CD4-positive, alpha-beta memory T cell (primary cell): ENCODE measurements at regions not wholly inside any gene's neighbourhood (a gene's known extent, or its start where the extent isn't known, plus 50 kb on each side); places are given as distances from the start of the nearest gene placed in this dataset.
A peak's percentile ranks its signal among the peaks of the same experiment; 100 is the strongest.
"Not testable (repeated sequence)": the region's sequence is repeated elsewhere in the genome, so short reads cannot be mapped to it uniquely, and the experiment has no call there.

Source experiments
- CTCF ChIA-PET: fragments of 350-600 bp; sonication (Branson Sonifier 250); formaldehyde crosslinking; loops from one replicate; lab custom pipeline; 2021; ENCODE audit warnings: inconsistent platforms; ENCODE audit not compliant: partially characterized antibody; lab: Charles Lee
- POLR2A ChIA-PET: fragments of 350-600 bp; sonication (Branson Sonifier 250); formaldehyde crosslinking; loops from one replicate; lab custom pipeline; 2021; ENCODE audit not compliant: partially characterized antibody; lab: Charles Lee
- DNase-seq, 5 donors: peaks; one replicate each; pipeline versions ENCODE4 v3.0.0 to v3.0.0-alpha.2; 2020 to 2022; ENCODE audit warnings: mixed read lengths in 1 of 5
- H3K27ac ChIP-seq: one replicate; pipeline ENCODE4 v1.7.0; 2013; ENCODE audit warnings: low read depth, low read length
- H3K27me3 ChIP-seq: 2 replicates; pipeline ENCODE4 v1.7.0; 2013; ENCODE audit warnings: mild to moderate bottlenecking, low read length, moderate library complexity; ENCODE audit not compliant: insufficient read depth
- H3K36me3 ChIP-seq: 2 replicates; pipeline ENCODE4 v1.7.0; 2013; ENCODE audit warnings: mild to moderate bottlenecking, low read length, moderate library complexity; ENCODE audit not compliant: insufficient read depth
- H3K4me1 ChIP-seq: 2 replicates; pipeline ENCODE4 v1.7.0; 2013; ENCODE audit warnings: mild to moderate bottlenecking, low read length, moderate library complexity; ENCODE audit not compliant: insufficient read depth
- H3K4me3 ChIP-seq, 2 donors: one replicate each; pipeline ENCODE4 v1.7.0; 2013; ENCODE audit warnings: low read length in 2 of 2, mild to moderate bottlenecking in 1 of 2
- H3K9me3 ChIP-seq, 2 donors: one replicate each; pipeline ENCODE4 v1.7.0; 2013; ENCODE audit warnings: low read length in 2 of 2, control low read depth in 1 of 2; ENCODE audit not compliant: control insufficient read depth in 1 of 2
- H3K27ac Mint-ChIP-seq, 7 donors: one replicate each; pipeline ENCODE4 v1.8.0; 2020 to 2021; ENCODE audit warnings: mixed read lengths in 7 of 7, mild to moderate bottlenecking in 6 of 7, inconsistent platforms in 3 of 7, moderate library complexity in 3 of 7
- H3K27me3 Mint-ChIP-seq, 2 donors: one replicate each; pipeline ENCODE4 v1.8.0; 2020 to 2021; ENCODE audit warnings: mixed read lengths in 2 of 2
- H3K36me3 Mint-ChIP-seq, 2 donors: one replicate each; pipeline ENCODE4 v1.8.0; 2020 to 2021; ENCODE audit warnings: mixed read lengths in 2 of 2, inconsistent platforms in 1 of 2, mild to moderate bottlenecking in 1 of 2
- H3K4me1 Mint-ChIP-seq, 4 donors: one replicate each; pipeline ENCODE4 v1.8.0; 2020 to 2021; ENCODE audit warnings: mixed read lengths in 4 of 4, mild to moderate bottlenecking in 1 of 4
- H3K4me3 Mint-ChIP-seq, 8 donors: one replicate each; pipeline ENCODE4 v1.8.0; 2020 to 2021; ENCODE audit warnings: mixed read lengths in 8 of 8, mild to moderate bottlenecking in 7 of 8, moderate library complexity in 6 of 8, inconsistent platforms in 3 of 8
- H3K9me3 Mint-ChIP-seq, 8 donors: one replicate each; pipeline ENCODE4 v1.8.0; 2020 to 2021; ENCODE audit warnings: mixed read lengths in 8 of 8, mild to moderate bottlenecking in 5 of 8, inconsistent platforms in 3 of 8, moderate library complexity in 1 of 8
- intact Hi-C: fragments of 100-400 bp; cut with micrococcal nuclease; formaldehyde crosslinking; loops from one replicate; pipeline ENCODE4 v1.15.1; 2023

GRCh38 chr22:25395468-25395867, 169.0 kb upstream of the GRK3 start:
- ChIA-PET CTCF (no interaction called here), POLR2A (no interaction called here)
- Histone ChIP-seq H3K4me1 (peaks cover 8% of the 10 kb centered on the region), H3K36me3 (no peaks in the 10 kb centered on the region), H3K27ac (no peak overlapping the region), H3K4me3 (no peak overlapping the region), H3K9me3 (no peaks in the 10 kb centered on the region), H3K27me3 (no peaks in the 10 kb centered on the region)
- peaks cover 11 to 38% (median 19%) of the 10 kb centered on the region in 4 donors for H3K4me1 Mint-ChIP-seq
- no peak overlapping the region for H3K4me3 Mint-ChIP-seq
- no peak for DNase-seq
- no peaks in the 10 kb centered on the region for H3K9me3 Mint-ChIP-seq
- intact Hi-C loops = no loop called here
- H3K27me3 Mint-ChIP-seq = no peaks in the 10 kb centered on the region
- no peaks in the 10 kb centered on the region for H3K36me3 Mint-ChIP-seq
- H3K27ac Mint-ChIP-seq = no peak overlapping the region

- CTCF ChIA-PET = no interaction called here
- Mint-ChIP-seq H3K36me3 (no peaks in the 10 kb centered on the region), H3K9me3 (no peaks in the 10 kb centered on the region), H3K4me3 (no peak overlapping the region), H3K4me1 (peaks cover 11 to 33% (median 16%) of the 10 kb centered on the region in 4 donors), H3K27me3 (no peaks in the 10 kb centered on the region), H3K27ac (no peak overlapping the region)
- intact Hi-C loops = no loop called here
- H3K4me3 ChIP-seq = no peak overlapping the region
- peaks cover 5% of the 10 kb centered on the region for H3K4me1 ChIP-seq
- no peak overlapping the region for H3K27ac ChIP-seq
- POLR2A ChIA-PET = no interaction called here
- H3K36me3 ChIP-seq = no peaks in the 10 kb centered on the region
- no peaks in the 10 kb centered on the region for H3K9me3 ChIP-seq
- H3K27me3 ChIP-seq = no peaks in the 10 kb centered on the region
- no peak for DNase-seq
These were observed 168.6 kb upstream of the GRK3 start for GRCh38 chr22:25395915-25396314.

DNA sequence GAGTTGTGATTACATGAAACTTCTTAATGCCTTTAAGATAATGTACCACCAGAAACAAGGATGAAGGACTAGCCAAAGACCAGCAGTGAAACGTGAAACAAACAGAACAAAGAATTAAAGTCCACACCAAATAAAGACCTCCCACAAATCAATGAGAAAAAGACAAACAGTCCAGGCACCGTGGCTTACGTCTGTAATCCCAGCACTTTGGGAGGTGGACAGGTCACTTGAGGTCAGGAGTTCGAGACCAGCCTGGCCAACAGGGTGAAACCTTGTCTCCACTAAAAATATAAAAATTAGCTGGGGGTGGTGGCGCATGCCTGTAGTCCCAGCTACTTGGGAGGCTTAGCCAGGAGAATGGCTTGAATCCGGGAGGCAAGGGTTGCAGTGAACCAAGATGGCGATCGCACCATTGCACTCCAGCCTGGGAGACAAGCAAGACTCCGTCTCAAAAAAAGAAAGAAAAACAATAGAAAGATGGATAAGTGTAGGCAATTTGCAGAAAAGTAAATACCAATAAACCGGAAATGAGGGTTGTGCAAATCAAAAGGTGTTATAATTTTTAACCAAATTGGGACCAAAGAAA, 167.8 kb upstream of the GRK3 start:
- POLR2A ChIA-PET = no interaction called here
- Mint-ChIP-seq H3K27ac (no peak overlapping the region), H3K27me3 (no peaks in the 10 kb centered on the region), H3K9me3 (no peaks in the 10 kb centered on the region), H3K36me3 (no peaks in the 10 kb centered on the region), H3K4me3 (peak overlapping the region in 1 of 8 donors; percentile 22), H3K4me1 (peaks cover 12 to 38% (median 17%) of the 10 kb centered on the region in 4 donors)
- Histone ChIP-seq H3K36me3 (no peaks in the 10 kb centered on the region), H3K4me3 (no peak overlapping the region), H3K27ac (no peak overlapping the region), H3K4me1 (peaks cover 4% of the 10 kb centered on the region), H3K9me3 (no peaks in the 10 kb centered on the region), H3K27me3 (no peaks in the 10 kb centered on the region)
- CTCF ChIA-PET = no interaction called here
- intact Hi-C loops = no loop called here
- no peak for DNase-seq

DNA sequence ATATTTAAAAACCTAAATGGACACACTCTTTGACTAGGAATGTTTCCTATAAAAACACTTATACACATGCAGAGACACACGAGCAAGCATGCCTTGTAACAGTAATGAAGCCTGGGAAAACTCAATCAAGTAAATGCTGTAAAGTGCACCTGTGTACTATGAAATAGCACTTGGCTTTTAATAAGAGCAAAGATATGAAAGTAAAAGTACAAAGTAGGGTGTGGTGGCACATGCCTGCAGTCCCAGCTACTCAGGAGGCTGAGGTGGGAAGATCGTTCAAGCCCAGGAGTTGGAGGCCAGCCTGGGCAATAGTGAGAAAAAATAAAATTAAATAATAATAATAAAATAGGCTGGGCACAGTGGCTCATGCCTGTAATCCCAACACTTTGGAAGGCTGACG, 166.9 kb upstream of the GRK3 start:
- POLR2A ChIA-PET = no interaction called here
- Histone ChIP-seq H3K9me3 (no peaks in the 10 kb centered on the region), H3K27ac (no peak overlapping the region), H3K4me1 (peaks cover 11% of the 10 kb centered on the region), H3K36me3 (no peaks in the 10 kb centered on the region), H3K27me3 (no peaks in the 10 kb centered on the region), H3K4me3 (no peak overlapping the region)
- Mint-ChIP-seq H3K4me3 (no peak overlapping the region), H3K9me3 (no peaks in the 10 kb centered on the region), H3K27me3 (no peaks in the 10 kb centered on the region), H3K4me1 (peaks cover 18 to 39% (median 21%) of the 10 kb centered on the region in 4 donors), H3K27ac (peak overlapping the region in 2 of 7 donors; percentile 13), H3K36me3 (no peaks in the 10 kb centered on the region)
- CTCF ChIA-PET = no interaction called here
- DNase-seq = no peak
- intact Hi-C loops = no loop called here

- H3K27ac ChIP-seq, H3K4me3 Mint-ChIP-seq, H3K27ac Mint-ChIP-seq, H3K9me3 Mint-ChIP-seq, H3K9me3 ChIP-seq, H3K27me3 Mint-ChIP-seq, H3K36me3 ChIP-seq, H3K36me3 Mint-ChIP-seq, DNase-seq, intact Hi-C loops, POLR2A ChIA-PET, H3K27me3 ChIP-seq, H3K4me3 ChIP-seq: not testable (repeated sequence)
- CTCF ChIA-PET = interaction anchor here (1.3 kb wide), 1 partner anchor 37 kb away, joined by 4 read pairs; no protein-coding TSS in a partner anchor
- peaks cover 22 to 48% (median 27%) of the 10 kb centered on the region in 4 donors for H3K4me1 Mint-ChIP-seq
- peaks cover 20% of the 10 kb centered on the region for H3K4me1 ChIP-seq
These were observed 165.8 kb upstream of the GRK3 start for GRCh38 chr22:25398591-25399062.

DNA sequence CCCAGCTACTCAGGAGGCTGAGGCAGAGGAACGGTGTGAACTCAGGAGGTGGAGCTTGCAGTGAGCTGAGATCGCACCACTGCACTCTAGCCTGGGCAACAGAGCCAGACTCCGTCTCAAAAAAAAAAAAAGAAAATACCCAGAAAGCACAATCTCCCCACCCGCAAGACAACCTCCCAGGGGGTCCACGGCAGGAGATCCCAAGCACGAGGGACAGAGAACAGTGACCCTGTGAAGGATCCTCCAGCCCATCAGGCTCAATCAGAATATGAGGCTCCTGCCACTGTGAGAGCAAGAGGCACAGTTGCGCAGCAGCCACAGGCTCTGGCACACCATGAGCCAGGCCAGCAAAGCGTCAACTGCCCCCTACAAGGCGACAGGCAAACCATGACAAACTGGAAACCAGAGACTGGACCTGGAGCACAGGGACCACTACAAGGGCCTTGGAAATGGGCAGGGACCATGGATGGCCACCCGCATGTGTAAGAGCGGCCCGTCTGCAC, 164.8 kb upstream of the GRK3 start:
- H3K36me3 ChIP-seq = no peaks in the 10 kb centered on the region
- H3K9me3 Mint-ChIP-seq = no peaks in the 10 kb centered on the region
- H3K27ac ChIP-seq = no peak overlapping the region
- no peaks in the 10 kb centered on the region for H3K27me3 Mint-ChIP-seq
- no peak overlapping the region for H3K4me3 Mint-ChIP-seq
- intact Hi-C loops = no loop called here
- no peaks in the 10 kb centered on the region for H3K27me3 ChIP-seq
- H3K4me1 Mint-ChIP-seq = peaks cover 28 to 55% (median 34%) of the 10 kb centered on the region in 4 donors
- H3K4me3 ChIP-seq = no peak overlapping the region
- H3K4me1 ChIP-seq = peaks cover 28% of the 10 kb centered on the region
- POLR2A ChIA-PET = no interaction called here
- no peak for DNase-seq
- H3K36me3 Mint-ChIP-seq = no peaks in the 10 kb centered on the region
- peak overlapping the region in 2 of 7 donors; percentile 22 to 43 for H3K27ac Mint-ChIP-seq
- no peaks in the 10 kb centered on the region for H3K9me3 ChIP-seq
- CTCF ChIA-PET = interaction anchor here (1.3 kb wide), 1 partner anchor 38 kb away, joined by 4 read pairs; no protein-coding TSS in a partner anchor

GRCh38 chr22:25402160-25402500, 162.3 kb upstream of the GRK3 start:
- H3K27me3 ChIP-seq = no peaks in the 10 kb centered on the region
- Mint-ChIP-seq H3K4me3 (peak overlapping the region in 3 of 8 donors; percentile 3 to 28 (median 19)), H3K27ac (peak overlapping the region in 4 of 7 donors; percentile 1 to 45 (median 32)), H3K4me1 (peaks cover 21 to 58% (median 32%) of the 10 kb centered on the region in 4 donors), H3K27me3 (no peaks in the 10 kb centered on the region), H3K9me3 (no peaks in the 10 kb centered on the region), H3K36me3 (no peaks in the 10 kb centered on the region)
- ChIA-PET CTCF (no interaction called here), POLR2A (interaction anchor here (0.6 kb wide), 1 partner anchor 394 kb away, joined by 3 read pairs; no protein-coding TSS in a partner anchor)
- H3K4me1 ChIP-seq = peaks cover 35% of the 10 kb centered on the region
- no peak overlapping the region for H3K27ac ChIP-seq
- no peak overlapping the region for H3K4me3 ChIP-seq
- no peaks in the 10 kb centered on the region for H3K36me3 ChIP-seq
- H3K9me3 ChIP-seq = no peaks in the 10 kb centered on the region
- intact Hi-C loops = no loop called here
- no peak for DNase-seq
